GM12865 (cell line): ENCODE measurements at regions not wholly inside any gene's neighbourhood (a gene's known extent, or its start where the extent isn't known, plus 50 kb on each side); places are given as distances from the start of the nearest gene placed in this dataset.

ENCODE experiments used
- DNase-seq: peaks from one replicate; pipeline ENCODE4 v3.0.0; 2010; ENCODE audit warnings: low read depth
- H3K4me3 ChIP-seq: 2 replicates; pipeline ENCODE4 v1.5.1; 2011; ENCODE audit warnings: mild to moderate bottlenecking, low read depth, low read length, control low read depth
- TF ChIP-seq, protein P1 (sequence below): IDR thresholded peaks from 2 replicates; pipeline ENCODE4 v1.5.1; 2011; ENCODE audit warnings: low read length, control low read depth, low read depth, inconsistent platforms; ENCODE audit not compliant: insufficient read depth; ENCODE audit errors: missing control alignments

DNA sequence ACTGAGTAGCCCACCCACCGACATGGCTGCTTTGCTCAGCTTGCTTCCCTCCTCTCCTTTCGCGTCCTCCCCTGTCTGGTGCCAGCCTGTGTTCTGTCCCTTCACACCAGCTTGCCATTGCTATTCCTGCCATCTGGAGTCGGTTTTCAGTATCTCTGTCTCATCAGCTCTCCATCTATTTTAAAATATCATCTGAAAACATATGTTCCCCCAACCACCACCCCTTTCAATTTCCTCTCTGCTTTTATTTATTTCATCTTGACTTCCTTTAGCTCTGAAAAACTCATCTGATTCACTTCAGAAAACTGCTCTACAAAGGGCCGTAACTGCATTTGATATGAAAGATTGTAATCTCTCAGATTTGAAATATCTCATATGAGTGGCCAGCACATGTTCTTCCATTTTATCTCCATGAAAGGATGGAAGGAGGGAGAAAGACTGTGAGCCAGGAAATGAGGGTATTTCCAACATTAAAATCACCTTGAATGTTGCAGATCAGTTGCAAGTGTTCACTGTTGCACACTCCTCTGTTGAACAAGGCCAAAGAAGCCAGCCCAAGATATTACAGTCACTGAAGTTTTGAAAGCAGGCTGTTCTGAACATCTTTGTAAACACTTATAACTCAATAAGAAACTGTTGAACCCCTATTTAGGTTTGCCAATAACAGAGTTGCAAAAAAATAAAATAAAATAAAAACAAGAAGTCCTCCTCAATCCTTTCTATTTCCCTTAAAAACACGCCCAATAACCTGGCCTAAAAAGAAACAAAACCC lies 202.4 kb upstream of the NEBL start:
- H3K4me3 ChIP-seq = no peak overlapping the region
- TF ChIP-seq, protein P1, sequence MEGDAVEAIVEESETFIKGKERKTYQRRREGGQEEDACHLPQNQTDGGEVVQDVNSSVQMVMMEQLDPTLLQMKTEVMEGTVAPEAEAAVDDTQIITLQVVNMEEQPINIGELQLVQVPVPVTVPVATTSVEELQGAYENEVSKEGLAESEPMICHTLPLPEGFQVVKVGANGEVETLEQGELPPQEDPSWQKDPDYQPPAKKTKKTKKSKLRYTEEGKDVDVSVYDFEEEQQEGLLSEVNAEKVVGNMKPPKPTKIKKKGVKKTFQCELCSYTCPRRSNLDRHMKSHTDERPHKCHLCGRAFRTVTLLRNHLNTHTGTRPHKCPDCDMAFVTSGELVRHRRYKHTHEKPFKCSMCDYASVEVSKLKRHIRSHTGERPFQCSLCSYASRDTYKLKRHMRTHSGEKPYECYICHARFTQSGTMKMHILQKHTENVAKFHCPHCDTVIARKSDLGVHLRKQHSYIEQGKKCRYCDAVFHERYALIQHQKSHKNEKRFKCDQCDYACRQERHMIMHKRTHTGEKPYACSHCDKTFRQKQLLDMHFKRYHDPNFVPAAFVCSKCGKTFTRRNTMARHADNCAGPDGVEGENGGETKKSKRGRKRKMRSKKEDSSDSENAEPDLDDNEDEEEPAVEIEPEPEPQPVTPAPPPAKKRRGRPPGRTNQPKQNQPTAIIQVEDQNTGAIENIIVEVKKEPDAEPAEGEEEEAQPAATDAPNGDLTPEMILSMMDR = no peak
- DNase-seq = no peak

DNA sequence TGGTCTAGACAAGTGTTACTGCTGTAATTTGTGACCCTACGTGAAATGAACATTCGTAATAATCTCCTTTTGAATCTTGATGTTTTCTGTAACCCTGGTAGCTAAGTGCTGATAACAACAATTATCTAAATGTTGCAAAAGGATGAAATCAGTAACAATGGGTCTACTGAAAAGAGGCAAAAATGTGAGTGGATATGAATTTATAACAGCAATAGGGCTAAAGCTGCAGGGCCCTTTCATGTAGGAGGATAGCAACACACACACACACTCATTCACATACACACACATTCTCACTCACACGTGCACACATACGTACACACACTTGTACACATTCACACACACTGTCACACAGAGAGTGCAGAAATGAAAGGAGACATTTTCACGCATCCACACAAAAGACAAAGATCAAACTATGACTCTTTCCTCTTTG lies 200.8 kb upstream of the NEBL start:
- TF ChIP-seq, protein P1 = no peak
- no peak overlapping the region for H3K4me3 ChIP-seq
- no peak for DNase-seq

DNA sequence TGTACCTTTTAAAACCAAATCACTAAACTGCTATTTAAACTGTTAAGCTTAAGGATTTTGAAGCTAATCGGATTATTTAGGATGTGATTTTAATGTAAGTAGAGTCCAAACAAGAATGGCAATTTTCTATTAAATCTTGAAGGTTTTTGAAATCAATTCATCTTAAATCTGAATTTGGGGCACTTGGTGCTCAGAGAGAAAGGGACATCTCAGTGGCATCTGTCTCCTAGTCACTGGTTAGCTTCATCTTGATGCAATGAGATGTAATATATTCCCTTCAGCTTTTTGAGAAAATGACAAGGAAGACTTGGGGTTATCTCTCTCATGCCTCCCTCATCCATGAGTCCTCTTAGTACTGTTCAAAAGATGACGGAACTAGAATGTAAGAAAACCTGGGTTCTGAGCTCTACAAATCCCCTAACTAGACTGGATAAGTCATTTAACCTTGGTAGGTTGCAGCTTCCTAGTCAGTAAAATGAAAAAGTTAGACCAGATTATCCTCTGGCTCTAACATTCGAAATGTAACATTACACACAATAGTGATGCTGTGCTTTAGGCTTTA lies 198.5 kb upstream of the NEBL start:
- no peak overlapping the region for H3K4me3 ChIP-seq
- no peak for DNase-seq
- TF ChIP-seq, protein P1 = no peak

DNA sequence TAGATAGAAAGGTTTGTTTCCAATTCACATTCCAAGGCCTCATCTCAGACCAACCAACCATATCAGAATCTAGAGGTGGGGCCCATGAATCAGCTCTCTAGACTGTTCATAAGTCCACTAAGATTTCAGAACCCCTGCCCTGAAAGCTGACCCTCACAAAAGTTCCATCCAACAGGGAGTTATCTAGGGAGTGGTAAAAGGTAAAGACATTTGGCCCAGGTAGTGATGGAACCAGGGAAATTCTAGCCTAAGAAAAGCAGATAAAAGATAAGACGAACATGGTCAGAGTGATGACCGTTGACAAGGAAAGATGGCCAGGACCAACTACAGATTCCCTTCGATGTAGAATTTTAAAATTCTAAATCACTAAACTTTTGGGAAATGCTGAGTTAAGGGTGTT lies 198.0 kb upstream of the NEBL start:
- DNase-seq = no peak
- no peak overlapping the region for H3K4me3 ChIP-seq
- TF ChIP-seq, protein P1 = no peak

DNA sequence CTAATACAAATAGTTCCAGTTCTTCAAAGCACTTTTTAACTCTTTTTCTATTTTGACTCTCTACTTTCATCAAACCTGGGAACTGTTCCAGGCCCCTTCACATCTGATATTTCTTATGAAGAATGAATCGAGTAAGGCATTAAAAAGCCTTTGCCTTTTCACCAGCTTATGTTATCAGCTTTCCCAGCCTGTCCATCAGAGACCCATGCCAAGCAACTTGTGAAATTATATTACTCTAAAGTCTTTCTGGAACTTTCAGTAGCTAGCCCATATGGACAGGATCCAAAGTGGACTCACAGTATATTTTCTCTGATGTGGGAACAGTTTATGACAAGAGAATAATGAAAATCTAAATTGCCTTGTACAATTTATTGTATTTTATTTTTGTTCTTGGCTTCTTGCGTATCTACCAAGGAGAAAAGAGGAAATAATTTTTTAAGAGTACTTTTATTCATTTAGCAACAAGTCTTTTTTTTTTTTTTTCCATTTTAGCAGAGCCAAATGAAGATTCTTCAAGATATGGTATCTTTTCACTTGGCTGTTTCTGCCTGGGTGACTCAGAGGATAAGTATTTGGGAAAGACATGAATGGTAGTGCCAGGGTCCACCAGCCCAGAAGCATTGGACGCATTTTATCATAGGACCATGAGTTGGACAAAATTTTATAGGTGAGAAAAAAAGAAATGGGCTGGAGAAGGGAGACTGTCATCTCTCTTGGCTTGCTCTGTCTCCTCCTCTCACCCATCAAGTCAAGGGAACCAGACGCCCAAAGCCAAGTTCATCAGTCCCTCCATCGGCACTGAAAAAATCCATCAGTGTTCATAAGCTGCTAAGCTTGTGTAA lies 195.8 kb upstream of the NEBL start:
- TF ChIP-seq, protein P1 = no peak
- DNase-seq = no peak
- no peak overlapping the region for H3K4me3 ChIP-seq

DNA sequence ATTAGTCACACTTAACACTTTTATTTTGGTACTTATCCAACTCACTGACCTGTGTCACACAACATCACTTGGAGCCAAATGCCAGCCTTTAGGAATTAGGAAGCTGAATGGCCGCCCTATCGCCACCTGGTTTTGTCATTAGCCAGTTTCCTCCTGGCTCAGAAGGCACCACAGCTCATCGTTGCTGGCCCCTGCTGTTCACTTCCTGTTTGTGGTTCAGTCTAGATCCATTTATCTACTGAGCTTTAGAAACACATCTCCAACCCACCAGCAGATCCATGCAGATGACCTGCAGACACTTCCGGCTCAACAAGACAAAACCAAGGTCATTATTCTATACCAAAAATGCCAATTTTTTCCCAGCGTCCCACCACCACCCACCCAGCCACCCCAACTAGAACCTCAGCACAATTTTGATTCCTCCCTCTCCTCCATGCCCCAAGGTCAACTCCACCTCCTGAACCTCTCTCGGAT lies 193.5 kb upstream of the NEBL start:
- H3K4me3 ChIP-seq = no peak overlapping the region
- no peak for DNase-seq
- TF ChIP-seq, protein P1 = no peak
